ENCODE measurements at regions not wholly inside any gene's neighbourhood (a gene's known extent, or its start where the extent isn't known, plus 50 kb on each side); places are given as distances from the start of the nearest gene placed in this dataset.

GRCh38 chr18:51438797-51439350 is 241.4 kb upstream of the MEX3C start:
- no peak for DNase-seq (ENCODE audit: low spot score)
- no peaks in the 10 kb centered on the region for H3K9me3 Mint-ChIP-seq (ENCODE audit: unreplicated experiment)
- peaks cover 16% of the 10 kb centered on the region for H3K4me1 Mint-ChIP-seq (ENCODE audit: unreplicated experiment)
- no peak overlapping the region for H3K27ac Mint-ChIP-seq (ENCODE audit: unreplicated experiment)
- no peak for TF ChIP-seq CTCF (IDR thresholded peaks at IDR 0.05; ENCODE audit: unreplicated experiment)
- H3K4me3 Mint-ChIP-seq (ENCODE audit: unreplicated experiment): no peak overlapping the region
- H3K36me3 Mint-ChIP-seq (ENCODE audit: low read depth, unreplicated experiment): no peaks in the 10 kb centered on the region
- peaks cover 2% of the 10 kb centered on the region for H3K27me3 Mint-ChIP-seq (ENCODE audit: unreplicated experiment)

GRCh38 chr18:51442012-51442411 is 244.5 kb upstream of the MEX3C start:
- Mint-ChIP-seq H3K4me1 (ENCODE audit: unreplicated experiment) (peaks cover 12% of the 10 kb centered on the region), H3K36me3 (ENCODE audit: low read depth, unreplicated experiment) (no peaks in the 10 kb centered on the region), H3K27ac (ENCODE audit: unreplicated experiment) (no peak overlapping the region)

GRCh38 chr18:51446571-51447210 is 249.2 kb upstream of the MEX3C start:
- no peaks in the 10 kb centered on the region for H3K27me3 Mint-ChIP-seq (ENCODE audit: unreplicated experiment)
- no peak for DNase-seq (ENCODE audit: low spot score)
- no peak overlapping the region for H3K27ac Mint-ChIP-seq (ENCODE audit: unreplicated experiment)
- no peaks in the 10 kb centered on the region for H3K36me3 Mint-ChIP-seq (ENCODE audit: low read depth, unreplicated experiment)
- TF ChIP-seq CTCF (IDR thresholded peaks at IDR 0.05; ENCODE audit: unreplicated experiment): no peak
- H3K9me3 Mint-ChIP-seq (ENCODE audit: unreplicated experiment): no peaks in the 10 kb centered on the region
- no peaks in the 10 kb centered on the region for H3K4me1 Mint-ChIP-seq (ENCODE audit: unreplicated experiment)
- H3K4me3 Mint-ChIP-seq (ENCODE audit: unreplicated experiment): no peak overlapping the region

More at GRCh38 chr18:51442012-51442411, 244.5 kb upstream of the MEX3C start:
- H3K9me3 Mint-ChIP-seq (ENCODE audit: unreplicated experiment): no peaks in the 10 kb centered on the region
- TF ChIP-seq CTCF (IDR thresholded peaks at IDR 0.05; ENCODE audit: unreplicated experiment): no peak
- no peak for DNase-seq (ENCODE audit: low spot score)
- H3K27me3 Mint-ChIP-seq (ENCODE audit: unreplicated experiment): peaks cover 1% of the 10 kb centered on the region
- no peak overlapping the region for H3K4me3 Mint-ChIP-seq (ENCODE audit: unreplicated experiment)

- no peaks in the 10 kb centered on the region for H3K9me3 Mint-ChIP-seq (ENCODE audit: unreplicated experiment)
- no peak overlapping the region for H3K4me3 Mint-ChIP-seq (ENCODE audit: unreplicated experiment)
- no peaks in the 10 kb centered on the region for H3K4me1 Mint-ChIP-seq (ENCODE audit: unreplicated experiment)
- H3K36me3 Mint-ChIP-seq (ENCODE audit: low read depth, unreplicated experiment): no peaks in the 10 kb centered on the region
- no peak for DNase-seq (ENCODE audit: low spot score)
- H3K27me3 Mint-ChIP-seq (ENCODE audit: unreplicated experiment): no peaks in the 10 kb centered on the region
- no peak overlapping the region for H3K27ac Mint-ChIP-seq (ENCODE audit: unreplicated experiment)
- TF ChIP-seq CTCF (IDR thresholded peaks at IDR 0.05; ENCODE audit: unreplicated experiment): no peak
Observed at GRCh38 chr18:51447351-51448342, 250.2 kb upstream of the MEX3C start.

All from endothelial cell (in vitro differentiated cells).